Smooth muscle cell (in vitro differentiated cells): ENCODE measurements at regions not wholly inside any gene's neighbourhood (a gene's known extent, or its start where the extent isn't known, plus 50 kb on each side); places are given as distances from the start of the nearest gene placed in this dataset.

Experiments used
- DNase-seq: peaks from one replicate; lab custom pipeline; 2025; ENCODE audit not compliant: unreplicated experiment; lab: John Stamatoyannopoulos, UW
- H2AFZ ChIP-seq: fragments of 200-600 bp; sonication (generic); 2 replicates; pipeline ENCODE4 v1.6.0; 2016; ENCODE audit warnings: antibody characterized with exemption, low read depth, mild to moderate bottlenecking
- H3F3A ChIP-seq: fragments of 200-600 bp; sonication (generic); 2 replicates; pipeline ENCODE4 v1.6.0; 2017; ENCODE audit warnings: antibody characterized with exemption, low read depth
- H3K27ac ChIP-seq: fragments of 200-600 bp; sonication (generic); 2 replicates; pipeline ENCODE4 v1.5.1; 2016; ENCODE audit warnings: low read depth, mild to moderate bottlenecking
- H3K27me3 ChIP-seq: fragments of 200-600 bp; sonication (generic); 2 replicates; pipeline ENCODE4 v1.6.1; 2016; ENCODE audit warnings: low read depth, mild to moderate bottlenecking
- H3K36me3 ChIP-seq: fragments of 200-600 bp; sonication (generic); 2 replicates; pipeline ENCODE4 v1.5.1; 2016; ENCODE audit warnings: low read depth
- H3K4me1 ChIP-seq: fragments of 200-600 bp; sonication (generic); 2 replicates; pipeline ENCODE4 v1.5.1; 2016; ENCODE audit warnings: low read depth
- H3K4me2 ChIP-seq: fragments of 200-600 bp; sonication (generic); 2 replicates; pipeline ENCODE4 v1.6.0; 2016; ENCODE audit warnings: mild to moderate bottlenecking
- H3K4me3 ChIP-seq: fragments of 200-600 bp; sonication (generic); 2 replicates; pipeline ENCODE4 v1.5.1; 2016; ENCODE audit warnings: mild to moderate bottlenecking
- H3K79me2 ChIP-seq: fragments of 200-600 bp; sonication (generic); 2 replicates; pipeline ENCODE4 v1.6.0; 2016; ENCODE audit warnings: low read depth, mild to moderate bottlenecking
- H3K9ac ChIP-seq: fragments of 200-600 bp; sonication (generic); 2 replicates; pipeline ENCODE4 v1.6.0; 2016; ENCODE audit warnings: low read depth
- H3K9me3 ChIP-seq: fragments of 200-600 bp; sonication (generic); replicated peaks from 2 replicates; pipeline ENCODE4 v1.5.1; 2016; ENCODE audit warnings: low read depth
- H4K20me1 ChIP-seq: fragments of 200-600 bp; sonication (generic); 2 replicates; pipeline ENCODE4 v1.6.0; 2016; ENCODE audit warnings: low read depth
- WGBS: methylation state at CpG from one replicate; pipeline ENCODE4 v1.1.7; 2016; ENCODE audit warnings: low lambda C conversion rate; 5-methylcytosine and 5-hydroxymethylcytosine counted together
- TF ChIP-seq, protein P1 (sequence below): fragments of 200-600 bp; sonication (generic); IDR thresholded peaks from 2 replicates; pipeline ENCODE4 v1.5.1; 2017; ENCODE audit warnings: borderline replicate concordance, mild to moderate bottlenecking, antibody characterized with exemption; ENCODE audit not compliant: insufficient read depth, poor library complexity, severe bottlenecking

DNA sequence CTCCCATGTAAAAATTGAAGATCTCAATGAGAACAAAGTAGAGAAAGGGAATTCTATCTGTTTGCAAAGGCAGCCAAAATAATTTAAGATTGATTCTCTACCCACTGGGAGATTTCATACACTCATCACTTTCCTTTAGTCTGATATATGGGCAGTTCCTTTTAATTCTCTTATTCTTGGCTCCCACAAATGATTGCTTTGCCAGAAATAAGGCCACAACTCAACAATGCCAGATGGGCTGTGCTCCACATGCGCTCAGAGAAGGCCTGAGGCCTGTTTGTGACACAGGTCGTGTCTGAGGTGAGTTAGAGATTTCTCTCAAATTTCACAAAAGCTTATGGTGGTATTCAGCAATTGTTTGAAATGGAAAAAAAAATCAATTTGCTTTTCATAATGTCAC lies 501.9 kb upstream of the SEMA3D start:
- TF ChIP-seq, protein P1, sequence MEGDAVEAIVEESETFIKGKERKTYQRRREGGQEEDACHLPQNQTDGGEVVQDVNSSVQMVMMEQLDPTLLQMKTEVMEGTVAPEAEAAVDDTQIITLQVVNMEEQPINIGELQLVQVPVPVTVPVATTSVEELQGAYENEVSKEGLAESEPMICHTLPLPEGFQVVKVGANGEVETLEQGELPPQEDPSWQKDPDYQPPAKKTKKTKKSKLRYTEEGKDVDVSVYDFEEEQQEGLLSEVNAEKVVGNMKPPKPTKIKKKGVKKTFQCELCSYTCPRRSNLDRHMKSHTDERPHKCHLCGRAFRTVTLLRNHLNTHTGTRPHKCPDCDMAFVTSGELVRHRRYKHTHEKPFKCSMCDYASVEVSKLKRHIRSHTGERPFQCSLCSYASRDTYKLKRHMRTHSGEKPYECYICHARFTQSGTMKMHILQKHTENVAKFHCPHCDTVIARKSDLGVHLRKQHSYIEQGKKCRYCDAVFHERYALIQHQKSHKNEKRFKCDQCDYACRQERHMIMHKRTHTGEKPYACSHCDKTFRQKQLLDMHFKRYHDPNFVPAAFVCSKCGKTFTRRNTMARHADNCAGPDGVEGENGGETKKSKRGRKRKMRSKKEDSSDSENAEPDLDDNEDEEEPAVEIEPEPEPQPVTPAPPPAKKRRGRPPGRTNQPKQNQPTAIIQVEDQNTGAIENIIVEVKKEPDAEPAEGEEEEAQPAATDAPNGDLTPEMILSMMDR: no peak
- Histone ChIP-seq H4K20me1 (no peaks in the 10 kb centered on the region), H3K27me3 (no peaks in the 10 kb centered on the region), H3K9ac (no peak overlapping the region), H3K4me1 (no peaks in the 10 kb centered on the region), H3K4me3 (no peak overlapping the region), H3K4me2 (no peak overlapping the region), H3F3A (no peaks in the 10 kb centered on the region), H3K36me3 (no peaks in the 10 kb centered on the region), H3K27ac (no peak overlapping the region), H3K79me2 (no peaks in the 10 kb centered on the region), H3K9me3 (no peaks in the 10 kb centered on the region), H2AFZ (no peak overlapping the region)
- 89% methylated on average over 2 of the region's 2 CpGs for WGBS
- no peak for DNase-seq

- DNase-seq: no peak
- 86% methylated on average over 7 of the region's 7 CpGs for WGBS
- H3K4me2 ChIP-seq: no peak overlapping the region
- no peak overlapping the region for H3K9ac ChIP-seq
- H3K4me3 ChIP-seq: no peak overlapping the region
- TF ChIP-seq, protein P1: no peak
- no peak overlapping the region for H2AFZ ChIP-seq
- H3F3A ChIP-seq: no peaks in the 10 kb centered on the region
- no peaks in the 10 kb centered on the region for H3K79me2 ChIP-seq
- H3K27ac ChIP-seq: no peak overlapping the region
- no peaks in the 10 kb centered on the region for H3K9me3 ChIP-seq
- H3K27me3 ChIP-seq: no peaks in the 10 kb centered on the region
- H3K4me1 ChIP-seq: no peaks in the 10 kb centered on the region
- H4K20me1 ChIP-seq: no peaks in the 10 kb centered on the region
- no peaks in the 10 kb centered on the region for H3K36me3 ChIP-seq
These were observed 499.7 kb upstream of the SEMA3D start for GRCh38 chr7:85686401-85687181.

- H3K36me3 ChIP-seq: no peaks in the 10 kb centered on the region
- no peak overlapping the region for H3K9ac ChIP-seq
- H3K27ac ChIP-seq: no peak overlapping the region
- H3K4me2 ChIP-seq: no peak overlapping the region
- no peaks in the 10 kb centered on the region for H3F3A ChIP-seq
- H3K4me1 ChIP-seq: no peaks in the 10 kb centered on the region
- H3K79me2 ChIP-seq: no peaks in the 10 kb centered on the region
- DNase-seq: no peak
- H2AFZ ChIP-seq: no peak overlapping the region
- H3K4me3 ChIP-seq: no peak overlapping the region
- H3K9me3 ChIP-seq: no peaks in the 10 kb centered on the region
- H4K20me1 ChIP-seq: no peaks in the 10 kb centered on the region
- no peaks in the 10 kb centered on the region for H3K27me3 ChIP-seq
- TF ChIP-seq, protein P1: no peak
These were observed 499.0 kb upstream of the SEMA3D start for GRCh38 chr7:85685901-85686300.
